ENCODE measurements at regions not wholly inside any gene's neighbourhood (a gene's known extent, or its start where the extent isn't known, plus 50 kb on each side); places are given as distances from the start of the nearest gene placed in this dataset.

GRCh38 chrX:117429501-117429900 lies 687.1 kb downstream of the KLHL13 start:
- no peak for TF ChIP-seq POLR2A (IDR thresholded peaks at IDR 0.05)
- TF ChIP-seq, protein P1, sequence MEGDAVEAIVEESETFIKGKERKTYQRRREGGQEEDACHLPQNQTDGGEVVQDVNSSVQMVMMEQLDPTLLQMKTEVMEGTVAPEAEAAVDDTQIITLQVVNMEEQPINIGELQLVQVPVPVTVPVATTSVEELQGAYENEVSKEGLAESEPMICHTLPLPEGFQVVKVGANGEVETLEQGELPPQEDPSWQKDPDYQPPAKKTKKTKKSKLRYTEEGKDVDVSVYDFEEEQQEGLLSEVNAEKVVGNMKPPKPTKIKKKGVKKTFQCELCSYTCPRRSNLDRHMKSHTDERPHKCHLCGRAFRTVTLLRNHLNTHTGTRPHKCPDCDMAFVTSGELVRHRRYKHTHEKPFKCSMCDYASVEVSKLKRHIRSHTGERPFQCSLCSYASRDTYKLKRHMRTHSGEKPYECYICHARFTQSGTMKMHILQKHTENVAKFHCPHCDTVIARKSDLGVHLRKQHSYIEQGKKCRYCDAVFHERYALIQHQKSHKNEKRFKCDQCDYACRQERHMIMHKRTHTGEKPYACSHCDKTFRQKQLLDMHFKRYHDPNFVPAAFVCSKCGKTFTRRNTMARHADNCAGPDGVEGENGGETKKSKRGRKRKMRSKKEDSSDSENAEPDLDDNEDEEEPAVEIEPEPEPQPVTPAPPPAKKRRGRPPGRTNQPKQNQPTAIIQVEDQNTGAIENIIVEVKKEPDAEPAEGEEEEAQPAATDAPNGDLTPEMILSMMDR (IDR thresholded peaks at IDR 0.05): no peak

Measured in upper lobe of left lung (tissue), 4 donors.